ENCODE measurements at regions not wholly inside any gene's neighbourhood (a gene's known extent, or its start where the extent isn't known, plus 50 kb on each side); places are given as distances from the start of the nearest gene placed in this dataset.

DNA sequence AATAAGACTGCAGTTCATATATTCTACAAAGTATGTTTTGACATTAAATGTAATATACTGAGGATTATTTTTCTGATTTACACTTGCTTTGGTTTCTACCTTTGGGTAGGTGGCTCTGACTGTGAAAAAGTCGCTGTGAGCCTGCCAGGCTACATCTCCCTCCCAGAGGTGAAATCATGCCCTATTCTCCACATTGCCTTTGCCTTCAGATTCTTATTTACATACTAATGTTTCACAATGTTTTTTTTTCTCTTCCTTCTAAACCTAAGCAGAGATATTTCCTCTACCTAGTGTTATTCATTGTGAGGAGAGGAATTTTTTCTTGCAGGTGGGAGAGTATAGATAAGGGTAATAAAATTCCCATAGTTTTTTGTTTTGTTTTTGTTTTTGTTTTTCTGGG, 111.5 kb upstream of the ANTXRL start:
- Histone ChIP-seq H3K27ac (ENCODE audit: extremely low read depth, low read depth, low read length) (no peak overlapping the region), H2AFZ (ENCODE audit: low read depth, low read length) (no peak overlapping the region), H3K9ac (ENCODE audit: insufficient read depth in 1 of 2, low read depth in 2 of 2, low read length in 2 of 2) (no peak overlapping the region), H3K36me3 (ENCODE audit: control insufficient read depth, insufficient read depth, low read length) (no peaks in the 10 kb centered on the region), H3K27me3 (ENCODE audit: control insufficient read depth in 2 of 2, insufficient read depth in 2 of 2, low read length in 2 of 2) (no peaks in the 10 kb centered on the region), H3K9me1 (ENCODE audit: control insufficient read depth, insufficient read depth, low read length) (no peaks in the 10 kb centered on the region), H3K4me1 (replicated peaks in 1 of 2; ENCODE audit: control insufficient read depth in 2 of 2, insufficient read depth in 2 of 2, low read length in 2 of 2) (no peaks in the 10 kb centered on the region), H4K20me1 (replicated peaks; ENCODE audit: control insufficient read depth, insufficient read depth, low read length) (no peaks in the 10 kb centered on the region), H3K4me3 (no peak overlapping the region), H3K79me2 (ENCODE audit: control insufficient read depth, insufficient read depth, low read length) (no peaks in the 10 kb centered on the region), H3K4me2 (ENCODE audit: insufficient read depth, low read length) (no peak overlapping the region), H3K9me3 (replicated peaks; ENCODE audit: control insufficient read depth, insufficient read depth, low read depth, low read length) (peaks cover 2% of the 10 kb centered on the region; the same call in 1 of the 2 replicates)
- FAIRE-seq: no peak
- no peak for TF ChIP-seq CSDE1 (IDR thresholded peaks at IDR 0.05)
- no peak for TF ChIP-seq ZNF445 (CRISPR knock-in tag; IDR thresholded peaks at IDR 0.05; ENCODE audit: low read depth)
- no peak for TF ChIP-seq ARID3B (CRISPR knock-in tag; IDR thresholded peaks at IDR 0.05; ENCODE audit: borderline replicate concordance)
- no peak for TF ChIP-seq NFE2 (IDR thresholded peaks at IDR 0.05; ENCODE audit: low read depth)
- TF ChIP-seq, protein P1, sequence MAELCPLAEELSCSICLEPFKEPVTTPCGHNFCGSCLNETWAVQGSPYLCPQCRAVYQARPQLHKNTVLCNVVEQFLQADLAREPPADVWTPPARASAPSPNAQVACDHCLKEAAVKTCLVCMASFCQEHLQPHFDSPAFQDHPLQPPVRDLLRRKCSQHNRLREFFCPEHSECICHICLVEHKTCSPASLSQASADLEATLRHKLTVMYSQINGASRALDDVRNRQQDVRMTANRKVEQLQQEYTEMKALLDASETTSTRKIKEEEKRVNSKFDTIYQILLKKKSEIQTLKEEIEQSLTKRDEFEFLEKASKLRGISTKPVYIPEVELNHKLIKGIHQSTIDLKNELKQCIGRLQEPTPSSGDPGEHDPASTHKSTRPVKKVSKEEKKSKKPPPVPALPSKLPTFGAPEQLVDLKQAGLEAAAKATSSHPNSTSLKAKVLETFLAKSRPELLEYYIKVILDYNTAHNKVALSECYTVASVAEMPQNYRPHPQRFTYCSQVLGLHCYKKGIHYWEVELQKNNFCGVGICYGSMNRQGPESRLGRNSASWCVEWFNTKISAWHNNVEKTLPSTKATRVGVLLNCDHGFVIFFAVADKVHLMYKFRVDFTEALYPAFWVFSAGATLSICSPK (IDR thresholded peaks at IDR 0.05; ENCODE audit: borderline replicate concordance): no peak
- TF ChIP-seq ELF1 (tag; IDR thresholded peaks at IDR 0.05): no peak
- no peak for TF ChIP-seq ARHGAP35 (IDR thresholded peaks at IDR 0.05; ENCODE audit: partially characterized antibody)
- TF ChIP-seq, protein P2, sequence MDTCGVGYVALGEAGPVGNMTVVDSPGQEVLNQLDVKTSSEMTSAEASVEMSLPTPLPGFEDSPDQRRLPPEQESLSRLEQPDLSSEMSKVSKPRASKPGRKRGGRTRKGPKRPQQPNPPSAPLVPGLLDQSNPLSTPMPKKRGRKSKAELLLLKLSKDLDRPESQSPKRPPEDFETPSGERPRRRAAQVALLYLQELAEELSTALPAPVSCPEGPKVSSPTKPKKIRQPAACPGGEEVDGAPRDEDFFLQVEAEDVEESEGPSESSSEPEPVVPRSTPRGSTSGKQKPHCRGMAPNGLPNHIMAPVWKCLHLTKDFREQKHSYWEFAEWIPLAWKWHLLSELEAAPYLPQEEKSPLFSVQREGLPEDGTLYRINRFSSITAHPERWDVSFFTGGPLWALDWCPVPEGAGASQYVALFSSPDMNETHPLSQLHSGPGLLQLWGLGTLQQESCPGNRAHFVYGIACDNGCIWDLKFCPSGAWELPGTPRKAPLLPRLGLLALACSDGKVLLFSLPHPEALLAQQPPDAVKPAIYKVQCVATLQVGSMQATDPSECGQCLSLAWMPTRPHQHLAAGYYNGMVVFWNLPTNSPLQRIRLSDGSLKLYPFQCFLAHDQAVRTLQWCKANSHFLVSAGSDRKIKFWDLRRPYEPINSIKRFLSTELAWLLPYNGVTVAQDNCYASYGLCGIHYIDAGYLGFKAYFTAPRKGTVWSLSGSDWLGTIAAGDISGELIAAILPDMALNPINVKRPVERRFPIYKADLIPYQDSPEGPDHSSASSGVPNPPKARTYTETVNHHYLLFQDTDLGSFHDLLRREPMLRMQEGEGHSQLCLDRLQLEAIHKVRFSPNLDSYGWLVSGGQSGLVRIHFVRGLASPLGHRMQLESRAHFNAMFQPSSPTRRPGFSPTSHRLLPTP (IDR thresholded peaks at IDR 0.05; ENCODE audit: borderline replicate concordance, extremely low read depth, insufficient read length): no peak
- TF ChIP-seq EP300 (IDR thresholded peaks at IDR 0.05; ENCODE audit: low read length): no peak
- no peak for TF ChIP-seq GTF2F1 (IDR thresholded peaks at IDR 0.05; ENCODE audit: low read depth, low read length)
- TF ChIP-seq ARID1B (IDR thresholded peaks at IDR 0.05): no peak
- TF ChIP-seq, protein P3, sequence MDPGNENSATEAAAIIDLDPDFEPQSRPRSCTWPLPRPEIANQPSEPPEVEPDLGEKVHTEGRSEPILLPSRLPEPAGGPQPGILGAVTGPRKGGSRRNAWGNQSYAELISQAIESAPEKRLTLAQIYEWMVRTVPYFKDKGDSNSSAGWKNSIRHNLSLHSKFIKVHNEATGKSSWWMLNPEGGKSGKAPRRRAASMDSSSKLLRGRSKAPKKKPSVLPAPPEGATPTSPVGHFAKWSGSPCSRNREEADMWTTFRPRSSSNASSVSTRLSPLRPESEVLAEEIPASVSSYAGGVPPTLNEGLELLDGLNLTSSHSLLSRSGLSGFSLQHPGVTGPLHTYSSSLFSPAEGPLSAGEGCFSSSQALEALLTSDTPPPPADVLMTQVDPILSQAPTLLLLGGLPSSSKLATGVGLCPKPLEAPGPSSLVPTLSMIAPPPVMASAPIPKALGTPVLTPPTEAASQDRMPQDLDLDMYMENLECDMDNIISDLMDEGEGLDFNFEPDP (CRISPR knock-in tag; IDR thresholded peaks at IDR 0.05): no peak
- no peak for TF ChIP-seq MYNN (IDR thresholded peaks at IDR 0.05)
- no peak for TF ChIP-seq MYNN (CRISPR knock-in tag; IDR thresholded peaks at IDR 0.05)
- no peak for ATAC-seq
- POLR2A ChIA-PET: interaction anchor here (0.5 kb wide), 1 partner anchor 91 kb away, joined by 3 read pairs; no protein-coding TSS in a partner anchor
- 0% methylated on average over 1 of the region's 1 CpG for WGBS (ENCODE audit: insufficient coverage, low coverage, missing lambda C conversion rate)
- CTCF ChIA-PET (ENCODE audit: low intra/inter-chr PET ratio): no interaction called here
- intact Hi-C loops (cut with micrococcal nuclease) (no loop called here), in situ Hi-C loops (cut with MboI) (no loop called here)
- no TSS peak for BruUV-seq (replicated peaks)
- DNase-seq (ENCODE audit: extremely low read depth in 1 of 4, low spot score in 3 of 4): no peak

All from K562 (cell line).